ENCODE measurements at regions not wholly inside any gene's neighbourhood (a gene's known extent, or its start where the extent isn't known, plus 50 kb on each side); places are given as distances from the start of the nearest gene placed in this dataset.

GRCh38 chr1:53400761-53401674, 58.2 kb upstream of the DMRTB1 start:
- no peak for DNase-seq

GRCh38 chr1:53401813-53402745, 57.1 kb upstream of the DMRTB1 start:
- DNase-seq, result no peak

GRCh38 chr1:53402891-53403655, 56.1 kb upstream of the DMRTB1 start:
- no peak for DNase-seq

- DNase-seq, result no peak
Measured at GRCh38 chr1:53405737-53406136, 53.5 kb upstream of the DMRTB1 start.

- no peak for DNase-seq
Measured at GRCh38 chr1:53406551-53407235, 52.5 kb upstream of the DMRTB1 start.

- no peak for DNase-seq
Measured at GRCh38 chr1:53408013-53408754, 51.0 kb upstream of the DMRTB1 start.

GRCh38 chr1:53408755-53409129, 50.5 kb upstream of the DMRTB1 start:
- DNase-seq, result no peak

GRCh38 chr1:53409233-53409632, 50.0 kb upstream of the DMRTB1 start:
- DNase-seq, result no peak
